AG20443 (cell line): ENCODE measurements at regions not wholly inside any gene's neighbourhood (a gene's known extent, or its start where the extent isn't known, plus 50 kb on each side); places are given as distances from the start of the nearest gene placed in this dataset.

Experiments
- DNase-seq: peaks from one replicate; pipeline ENCODE4 v3.0.0; 2012; ENCODE audit warnings: low spot score, mixed read lengths

GRCh38 chr17:14946481-14946880, 318.6 kb downstream of the PMP22 start:
- no peak for DNase-seq

DNA sequence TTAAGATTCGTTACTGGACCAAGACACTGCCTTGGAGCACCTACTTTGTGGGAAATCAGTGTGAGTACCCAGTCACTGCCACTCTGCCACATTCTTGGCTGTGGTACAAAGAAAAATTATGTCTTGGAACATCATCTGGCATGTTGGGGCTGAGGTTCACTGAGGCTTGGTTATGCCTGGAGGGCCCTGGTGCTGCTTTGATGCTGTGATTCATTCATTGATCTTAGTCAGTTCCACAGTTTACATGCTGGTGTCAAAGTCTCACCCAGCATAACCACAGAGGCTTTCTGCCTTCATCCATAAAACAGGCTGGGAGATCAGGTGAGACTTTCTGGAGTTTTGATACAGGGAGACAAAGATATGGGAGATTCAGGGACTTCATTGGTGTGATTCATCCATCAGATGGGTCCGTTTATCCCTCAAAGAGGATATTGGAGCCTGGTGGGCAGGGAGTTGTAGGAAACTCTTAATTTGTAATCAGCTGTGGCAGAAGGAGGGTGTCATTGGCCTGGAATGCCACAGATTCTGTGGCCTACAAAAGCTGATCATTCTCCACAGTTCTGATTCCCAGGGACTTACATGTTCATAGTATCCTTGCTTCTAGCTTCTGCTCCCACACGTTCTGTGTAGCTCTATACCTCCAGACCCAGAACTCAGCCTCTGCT, 322.5 kb downstream of the PMP22 start:
- DNase-seq: peak; percentile 40

- no peak for DNase-seq
Measured at GRCh38 chr17:14940938-14941265, 324.2 kb downstream of the PMP22 start.

- peak; percentile 63 for DNase-seq
Measured at GRCh38 chr17:14940108-14940937, 324.8 kb downstream of the PMP22 start.

- no peak for DNase-seq
Measured at GRCh38 chr17:14935845-14936485, 329.2 kb downstream of the PMP22 start.

- DNase-seq: no peak
Measured at GRCh38 chr17:14935139-14935841, 329.8 kb downstream of the PMP22 start.

DNA sequence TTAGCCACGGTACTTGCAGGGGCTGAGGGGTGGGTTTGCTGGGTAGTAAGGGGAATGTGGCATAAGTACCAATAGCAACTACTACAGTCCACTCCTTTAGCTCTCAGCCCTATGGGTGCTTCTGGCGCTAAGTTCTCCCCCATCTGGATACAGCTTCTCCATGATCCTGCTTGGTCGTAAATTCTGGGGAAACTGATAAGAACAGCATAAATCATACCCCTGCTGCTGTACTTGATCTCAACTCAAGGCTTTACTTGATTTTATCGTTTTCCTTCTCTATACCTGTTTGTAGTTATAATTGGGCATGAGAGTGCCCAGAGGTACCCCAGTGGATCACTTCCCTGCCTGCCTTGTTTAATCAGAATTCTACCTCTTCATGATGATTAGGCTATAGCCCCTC, 331.4 kb downstream of the PMP22 start:
- DNase-seq: no peak

GRCh38 chr17:14926526-14927122, 338.5 kb downstream of the PMP22 start:
- DNase-seq: peak; percentile 69

DNA sequence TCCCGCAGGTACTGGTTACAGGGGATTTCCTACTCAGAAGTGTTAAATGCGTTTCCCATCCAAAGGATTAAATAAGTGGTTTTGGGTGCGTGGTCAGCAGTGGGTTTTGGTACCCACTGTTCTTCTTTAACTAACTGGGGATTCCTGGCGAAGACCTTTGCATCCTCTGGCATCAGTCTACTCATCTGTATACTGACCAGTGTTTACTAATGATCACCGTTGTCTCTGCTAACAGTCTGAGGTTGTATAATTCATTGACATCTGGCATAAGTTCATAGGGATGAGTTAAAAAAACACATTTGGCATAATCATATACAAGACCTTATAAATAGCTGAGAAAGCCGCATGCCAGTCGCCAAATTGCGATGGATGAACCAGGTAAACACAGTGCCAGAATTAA, 339.1 kb downstream of the PMP22 start:
- no peak for DNase-seq

DNA sequence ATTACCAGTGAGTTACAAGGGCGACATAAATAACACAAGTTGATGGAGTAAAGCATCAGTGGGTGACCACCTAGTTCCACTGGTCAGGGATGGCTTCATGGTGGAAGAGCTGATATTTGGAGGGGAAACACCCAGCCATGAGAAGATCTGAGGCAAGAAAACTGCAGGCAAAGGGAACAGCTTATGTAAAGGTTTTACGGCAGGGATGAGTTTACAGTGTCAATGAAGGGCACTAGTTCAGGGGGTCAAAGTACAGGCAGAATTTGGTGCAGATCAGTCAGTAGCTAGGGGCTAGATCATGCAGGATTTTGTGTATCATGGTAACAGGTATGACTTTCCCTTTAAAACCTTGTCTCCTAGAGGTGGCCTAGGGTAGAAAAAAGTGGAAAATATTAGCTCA, 339.6 kb downstream of the PMP22 start:
- no peak for DNase-seq

GRCh38 chr17:14923981-14924380, 341.1 kb downstream of the PMP22 start:
- DNase-seq: no peak

- DNase-seq: peak; percentile 13
Measured at GRCh38 chr17:14922411-14922810, 342.7 kb downstream of the PMP22 start.

DNA sequence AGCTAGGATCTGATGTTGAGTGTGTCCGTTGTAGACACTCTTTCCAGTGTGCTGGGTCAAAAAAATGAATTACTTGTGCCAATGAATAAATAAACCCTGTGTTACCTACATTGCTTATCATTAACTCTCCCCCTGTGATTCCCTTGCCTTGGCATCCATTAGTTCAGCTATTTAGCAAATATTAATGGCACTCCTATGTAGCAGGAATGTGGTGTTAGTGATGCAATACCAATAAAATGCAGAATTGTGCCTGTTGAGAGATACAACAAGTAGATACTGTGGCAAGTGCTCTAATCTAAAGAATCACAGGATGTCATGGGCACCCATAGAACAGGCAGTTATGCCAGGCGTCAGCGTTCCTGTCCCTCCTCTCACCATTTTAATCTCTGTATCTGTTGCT, 343.2 kb downstream of the PMP22 start:
- no peak for DNase-seq

- no peak for DNase-seq
Measured at GRCh38 chr17:14919631-14920213, 345.4 kb downstream of the PMP22 start.

- no peak for DNase-seq
Measured at GRCh38 chr17:14919094-14919493, 346.0 kb downstream of the PMP22 start.

DNA sequence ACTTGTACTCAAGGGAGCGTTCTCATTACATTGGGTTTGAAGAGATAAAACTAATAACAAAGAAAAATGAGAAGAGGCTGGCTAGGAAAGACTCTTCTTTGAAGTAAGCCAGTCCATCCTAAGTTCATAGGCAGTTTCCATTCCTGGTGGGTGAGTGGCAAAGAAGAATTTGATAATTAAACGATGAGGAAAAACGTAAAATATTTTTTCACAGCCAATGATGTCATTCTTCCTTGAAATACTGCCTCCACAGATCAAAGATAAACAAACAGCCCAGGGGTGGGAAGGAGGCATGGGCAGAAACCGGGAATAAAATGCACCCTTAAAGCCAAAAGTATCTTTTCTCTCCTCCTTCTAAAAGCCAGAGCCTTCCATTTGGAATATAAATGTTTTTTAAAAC, 346.6 kb downstream of the PMP22 start:
- DNase-seq: peak; percentile 36

GRCh38 chr17:14910916-14911315, 354.2 kb downstream of the PMP22 start:
- DNase-seq: no peak

DNA sequence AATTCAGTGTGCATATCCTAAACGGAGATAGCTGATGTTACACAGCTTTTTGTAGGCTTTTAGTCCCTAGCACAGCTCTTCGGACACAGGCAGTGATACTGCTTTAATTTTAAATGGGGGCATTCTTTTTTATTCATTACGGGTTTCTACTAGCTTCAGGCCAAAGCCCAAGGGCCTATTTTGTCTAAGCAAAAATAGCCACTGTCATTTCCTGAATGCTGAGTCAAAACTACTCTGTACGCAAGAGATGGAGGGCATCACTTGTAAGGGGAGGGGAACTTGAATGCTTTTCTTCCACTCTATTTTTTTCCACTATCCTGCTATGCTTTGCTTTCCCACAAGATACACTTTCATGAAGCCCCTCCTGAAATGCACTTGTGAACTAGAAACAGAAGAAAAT, 360.7 kb downstream of the PMP22 start:
- peak; percentile 21 for DNase-seq

GRCh38 chr17:14903854-14904253, 361.3 kb downstream of the PMP22 start:
- DNase-seq: peak; percentile 27

DNA sequence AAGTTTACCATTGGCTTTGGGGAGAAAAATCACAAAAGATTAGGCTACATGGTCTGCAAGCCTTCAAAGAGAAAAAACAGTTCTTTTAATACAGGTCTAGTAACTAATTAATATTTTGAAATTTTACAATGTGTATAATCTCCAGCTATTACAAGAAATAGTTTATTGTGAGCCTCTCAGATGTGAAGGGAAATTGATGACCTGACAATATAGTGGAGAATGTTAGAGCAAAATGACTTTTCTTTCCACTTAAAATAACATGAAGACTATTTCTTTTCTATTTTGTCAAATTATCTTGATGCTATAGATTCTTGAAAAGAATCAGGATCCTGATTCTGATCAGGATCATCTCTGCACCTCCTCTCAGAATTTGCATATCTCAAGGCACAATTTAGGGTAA, 362.3 kb downstream of the PMP22 start:
- no peak for DNase-seq

- DNase-seq: no peak
Measured at GRCh38 chr17:14902297-14902696, 362.8 kb downstream of the PMP22 start.

- DNase-seq: no peak
Measured at GRCh38 chr17:14901376-14901775, 363.8 kb downstream of the PMP22 start.
